ENCODE measurements at regions not wholly inside any gene's neighbourhood (a gene's known extent, or its start where the extent isn't known, plus 50 kb on each side); places are given as distances from the start of the nearest gene placed in this dataset.

GRCh38 chr11:106369224-106369623, 291.8 kb downstream of the AASDHPPT start:
- Histone ChIP-seq H2AFZ (ENCODE audit: low read length) (no peak overlapping the region), H3K23me2 (ENCODE audit: insufficient read length, low read depth, low read length, poor library complexity, severe bottlenecking) (no peaks in the 10 kb centered on the region), H3K79me1 (ENCODE audit: insufficient read depth, low read depth, low read length, poor library complexity, severe bottlenecking) (no peaks in the 10 kb centered on the region), H3K9me3 (ENCODE audit: control insufficient read depth, low read depth, low read length) (no peaks in the 10 kb centered on the region), H3K14ac (ENCODE audit: insufficient read depth, low read length) (no peak overlapping the region), H2BK20ac (ENCODE audit: low read depth, low read length, poor library complexity, severe bottlenecking) (no peak overlapping the region), H3K27me3 (ENCODE audit: insufficient read depth, low read length) (no peaks in the 10 kb centered on the region), H3K23ac (ENCODE audit: insufficient read length, low read depth, low read length) (no peak overlapping the region), H2AK5ac (ENCODE audit: insufficient read length, low read length) (no peak overlapping the region), H3K18ac (ENCODE audit: insufficient read length, low read depth, low read length) (no peak overlapping the region), H2BK15ac (ENCODE audit: low read depth, low read length) (no peak overlapping the region), H4K5ac (ENCODE audit: insufficient read length, low read depth, low read length) (no peak overlapping the region), H2BK5ac (ENCODE audit: insufficient read length, low read length) (no peak overlapping the region), H2BK12ac (ENCODE audit: insufficient read length, low read depth, low read length) (no peak overlapping the region), H4K20me1 (ENCODE audit: control insufficient read depth, insufficient read depth, insufficient read length) (no peaks in the 10 kb centered on the region), H3K4me2 (ENCODE audit: insufficient read depth, insufficient read length, low read length) (no peak overlapping the region), H3K4ac (ENCODE audit: low read depth, low read length) (no peak overlapping the region), H3K4me1 (ENCODE audit: insufficient read depth, low read length) (no peaks in the 10 kb centered on the region), H2BK120ac (ENCODE audit: low read depth, low read length, poor library complexity, severe bottlenecking) (no peak overlapping the region), H3K27ac (ENCODE audit: insufficient read length, low read depth, low read length) (no peak overlapping the region), H3K79me2 (ENCODE audit: insufficient read depth, low read length) (no peaks in the 10 kb centered on the region), H3K56ac (ENCODE audit: insufficient read length, low read depth, low read length) (no peak overlapping the region), H3T11ph (ENCODE audit: low read length) (no peak overlapping the region), H4K91ac (ENCODE audit: insufficient read length, low read depth, low read length) (no peak overlapping the region), H3K9ac (ENCODE audit: extremely low read depth, insufficient read length, low read length) (no peak overlapping the region), H4K8ac (replicated peaks; ENCODE audit: insufficient read length, low read depth, low read length) (no peak overlapping the region)
- H3K4me1 Mint-ChIP-seq, result no peaks in the 10 kb centered on the region
- no peaks in the 10 kb centered on the region for H3K9me3 Mint-ChIP-seq
- H3K36me3 Mint-ChIP-seq (ENCODE audit: insufficient read depth in 1 of 3, low read depth in 3 of 3), result no peaks in the 10 kb centered on the region
- no peak for DNase-seq
- TF ChIP-seq, protein P1, sequence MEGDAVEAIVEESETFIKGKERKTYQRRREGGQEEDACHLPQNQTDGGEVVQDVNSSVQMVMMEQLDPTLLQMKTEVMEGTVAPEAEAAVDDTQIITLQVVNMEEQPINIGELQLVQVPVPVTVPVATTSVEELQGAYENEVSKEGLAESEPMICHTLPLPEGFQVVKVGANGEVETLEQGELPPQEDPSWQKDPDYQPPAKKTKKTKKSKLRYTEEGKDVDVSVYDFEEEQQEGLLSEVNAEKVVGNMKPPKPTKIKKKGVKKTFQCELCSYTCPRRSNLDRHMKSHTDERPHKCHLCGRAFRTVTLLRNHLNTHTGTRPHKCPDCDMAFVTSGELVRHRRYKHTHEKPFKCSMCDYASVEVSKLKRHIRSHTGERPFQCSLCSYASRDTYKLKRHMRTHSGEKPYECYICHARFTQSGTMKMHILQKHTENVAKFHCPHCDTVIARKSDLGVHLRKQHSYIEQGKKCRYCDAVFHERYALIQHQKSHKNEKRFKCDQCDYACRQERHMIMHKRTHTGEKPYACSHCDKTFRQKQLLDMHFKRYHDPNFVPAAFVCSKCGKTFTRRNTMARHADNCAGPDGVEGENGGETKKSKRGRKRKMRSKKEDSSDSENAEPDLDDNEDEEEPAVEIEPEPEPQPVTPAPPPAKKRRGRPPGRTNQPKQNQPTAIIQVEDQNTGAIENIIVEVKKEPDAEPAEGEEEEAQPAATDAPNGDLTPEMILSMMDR (conservative IDR thresholded peaks at IDR 0.05), result no peak
- WGBS (ENCODE audit: extremely low coverage, insufficient read length, low lambda C conversion rate), result no CpG with 5 or more reads among the region's 2 CpGs
- H3K4me3 Mint-ChIP-seq, result no peak overlapping the region
- no peaks in the 10 kb centered on the region for H3K27me3 Mint-ChIP-seq (ENCODE audit: low read depth)
- H3K27ac Mint-ChIP-seq, result no peak overlapping the region

Data from H9 (cell line).